HG03108 (cell line): ENCODE measurements at regions not wholly inside any gene's neighbourhood (a gene's known extent, or its start where the extent isn't known, plus 50 kb on each side); places are given as distances from the start of the nearest gene placed in this dataset.
"Not testable (repeated sequence)": the region's sequence is repeated elsewhere in the genome, so short reads cannot be mapped to it uniquely, and the experiment has no call there.

ENCODE experiments used
- ATAC-seq: cut with Tn5 transposase; IDR thresholded peaks from one replicate; pipeline ENCODE4 v1.9.1; 2021; ENCODE audit warnings: moderate library complexity; ENCODE audit not compliant: unreplicated experiment

DNA sequence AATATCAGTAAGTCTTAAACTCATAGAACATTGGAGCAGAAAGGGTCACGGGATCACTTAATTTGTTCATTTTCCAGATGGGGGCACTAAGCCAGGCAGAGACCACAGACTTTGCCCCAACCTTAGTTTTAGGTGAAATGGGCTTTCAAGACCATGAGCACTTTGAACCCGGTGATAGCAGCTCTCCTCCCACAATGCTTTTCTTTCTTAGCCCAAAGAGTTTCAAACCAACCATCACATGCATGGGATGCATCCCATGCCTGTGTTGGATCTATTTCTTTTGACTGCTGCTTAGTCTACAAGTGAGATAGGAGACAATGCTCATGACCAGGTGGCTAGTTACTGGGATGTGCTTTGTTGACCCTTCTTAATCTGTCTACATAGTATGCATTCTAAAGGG is 240.6 kb downstream of the NUF2 start:
- ATAC-seq, result no peak

DNA sequence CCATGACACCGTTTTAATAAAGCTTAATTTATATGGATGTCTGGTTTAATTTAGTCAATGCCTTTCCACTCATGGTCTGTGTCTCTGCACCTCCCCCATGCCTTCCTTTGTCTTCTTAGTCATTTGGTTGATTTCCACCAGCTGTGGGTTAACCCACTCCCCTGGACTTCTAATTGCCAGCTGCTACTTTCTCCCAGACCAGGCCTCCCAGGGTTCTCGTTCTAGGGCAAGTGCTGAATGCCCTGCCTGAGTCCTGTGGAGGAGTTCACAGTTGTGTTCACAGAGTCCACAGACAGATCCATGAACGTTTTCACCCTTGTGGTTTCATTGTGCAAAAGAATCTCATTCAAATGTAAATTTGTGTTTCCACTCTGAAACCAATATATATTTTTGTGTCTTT is 243.4 kb downstream of the NUF2 start:
- ATAC-seq, result no peak

- no peak for ATAC-seq
Measured at GRCh38 chr1:163570071-163570470, 248.3 kb downstream of the NUF2 start.

DNA sequence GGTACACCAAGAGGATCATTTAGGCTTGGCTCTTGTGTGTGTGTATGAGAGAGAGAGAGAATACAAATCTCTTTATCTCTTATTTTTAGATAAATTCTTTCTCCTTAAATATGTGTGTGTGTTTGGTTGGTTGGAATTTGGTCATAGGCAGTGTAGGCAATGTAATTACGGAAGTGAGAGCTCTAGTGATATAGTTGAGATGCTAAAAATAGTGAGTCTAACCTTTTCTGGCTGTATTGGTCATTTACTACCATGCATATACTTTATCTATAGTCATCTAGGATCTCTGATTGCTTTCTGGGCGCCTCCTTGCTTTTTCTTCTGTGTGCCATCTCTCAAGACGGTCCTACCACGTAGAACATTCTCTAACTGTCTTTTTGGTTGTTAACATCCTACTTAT is 250.2 kb downstream of the NUF2 start:
- ATAC-seq, result no peak

DNA sequence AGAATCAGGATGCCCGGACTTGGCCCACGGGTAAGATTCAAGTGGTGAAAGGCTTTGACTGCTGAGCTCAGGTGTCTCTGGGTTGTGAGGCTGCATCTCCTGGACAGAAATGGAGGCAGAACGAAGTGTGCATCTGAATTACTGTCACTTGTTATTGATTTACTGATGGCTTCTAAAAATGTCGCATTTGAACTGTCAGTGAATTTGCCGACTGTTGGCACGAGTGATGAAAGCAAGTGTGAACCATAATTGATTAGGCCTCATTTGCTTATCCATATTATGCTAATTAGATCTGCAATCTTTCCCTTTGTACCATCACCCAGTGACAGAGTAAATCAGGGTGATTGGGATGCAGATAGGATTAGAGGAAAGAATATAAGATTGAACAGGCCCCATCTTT is 252.4 kb downstream of the NUF2 start:
- no peak for ATAC-seq

DNA sequence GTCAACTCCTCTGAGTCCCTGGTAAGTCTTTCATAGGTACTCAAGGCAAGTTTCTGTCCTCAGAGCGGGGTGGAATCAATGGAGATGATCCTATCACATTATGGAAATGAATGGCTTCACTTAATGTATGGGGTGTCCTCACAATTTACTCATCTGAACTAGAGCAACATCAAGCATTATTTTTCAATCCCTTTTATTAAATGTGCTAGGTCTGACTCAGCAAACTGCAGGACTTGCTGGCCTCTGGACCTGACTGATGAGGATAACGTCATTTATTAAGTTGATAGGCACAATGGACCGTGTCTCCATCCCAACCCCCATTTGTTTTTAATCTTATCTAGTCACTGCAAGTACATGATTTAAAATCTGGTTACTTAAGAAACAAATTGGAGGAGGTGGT is 259.2 kb downstream of the NUF2 start:
- ATAC-seq, result no peak

DNA sequence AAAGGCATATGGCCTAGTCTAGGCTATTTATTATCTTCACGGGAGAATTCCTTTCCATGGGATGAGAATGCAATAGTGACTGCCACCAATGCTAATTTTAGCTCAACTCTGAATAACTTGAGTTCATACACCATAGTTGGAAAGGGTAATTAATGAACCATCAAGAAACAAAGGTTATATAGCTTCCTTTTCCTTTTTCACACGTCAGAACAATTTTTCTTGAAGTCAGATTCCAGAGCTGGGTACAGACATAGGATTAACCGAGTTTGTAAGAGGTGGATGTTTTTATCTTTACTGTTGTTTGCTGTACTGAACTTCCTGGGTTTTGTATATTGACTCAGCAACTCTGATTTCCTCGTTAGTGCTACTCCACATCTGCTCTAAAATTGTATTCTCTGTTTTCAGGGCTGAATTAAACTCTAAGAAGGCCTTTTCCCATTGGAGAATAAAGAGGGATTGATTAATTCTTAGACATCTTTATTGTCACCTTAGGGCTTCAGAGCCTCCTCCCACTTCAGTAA is 262.0 kb downstream of the NUF2 start:
- no peak for ATAC-seq

DNA sequence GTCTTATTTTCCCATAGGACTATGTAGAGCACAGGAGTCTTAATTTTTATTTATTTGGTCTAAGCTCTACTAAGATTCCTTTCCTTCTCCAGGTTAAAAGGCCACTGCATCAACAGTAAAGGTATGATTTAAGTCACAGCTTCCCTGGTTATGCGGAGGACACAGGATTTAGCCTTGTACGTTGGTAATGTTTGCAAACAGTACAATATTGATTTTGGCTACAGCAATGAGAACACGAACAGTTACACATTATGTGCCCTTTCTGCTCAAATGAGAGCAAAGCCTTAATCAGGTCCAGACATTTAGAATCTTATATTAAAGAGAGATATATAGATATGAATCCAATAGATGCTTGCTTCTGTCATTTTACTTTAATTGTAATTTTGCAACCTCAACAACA is 264.0 kb downstream of the NUF2 start:
- no peak for ATAC-seq

DNA sequence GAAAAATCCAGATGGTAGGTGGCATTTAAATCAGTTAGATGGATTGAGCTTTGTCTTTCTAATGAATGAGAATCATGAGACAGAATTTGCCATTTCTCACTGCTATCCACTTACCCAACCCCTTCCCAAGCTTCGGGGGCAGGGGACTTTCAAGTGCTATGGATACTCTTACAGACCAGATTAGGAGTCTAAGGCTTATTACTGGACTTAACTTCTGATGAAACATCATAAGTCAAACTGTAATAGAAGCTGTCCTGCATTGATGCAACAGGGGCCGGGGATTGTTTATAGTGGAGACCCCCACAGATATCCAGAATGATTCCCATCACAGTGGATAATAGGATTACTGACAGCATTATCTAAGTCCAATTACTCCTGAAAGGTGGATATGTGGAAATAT is 267.0 kb downstream of the NUF2 start:
- ATAC-seq, result no peak

DNA sequence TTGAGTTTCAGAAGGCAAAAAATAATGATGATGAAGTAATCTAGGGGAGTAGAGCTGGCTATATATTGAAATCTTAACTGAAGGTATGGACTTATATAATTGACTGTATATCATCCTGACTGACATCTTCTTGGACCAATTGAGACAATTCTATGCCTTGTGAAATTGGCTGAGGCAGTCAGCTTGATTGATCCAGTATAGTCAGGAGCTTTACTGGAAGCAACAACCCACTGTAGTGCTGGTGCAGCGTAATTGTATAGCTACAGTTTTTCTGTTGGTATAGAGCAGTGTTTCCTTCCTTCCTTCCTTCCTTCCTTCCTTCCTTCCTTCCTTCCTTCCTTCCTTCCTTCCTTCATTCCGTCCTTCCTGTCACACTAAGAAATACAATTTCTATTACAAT is 268.0 kb downstream of the NUF2 start:
- no peak for ATAC-seq

DNA sequence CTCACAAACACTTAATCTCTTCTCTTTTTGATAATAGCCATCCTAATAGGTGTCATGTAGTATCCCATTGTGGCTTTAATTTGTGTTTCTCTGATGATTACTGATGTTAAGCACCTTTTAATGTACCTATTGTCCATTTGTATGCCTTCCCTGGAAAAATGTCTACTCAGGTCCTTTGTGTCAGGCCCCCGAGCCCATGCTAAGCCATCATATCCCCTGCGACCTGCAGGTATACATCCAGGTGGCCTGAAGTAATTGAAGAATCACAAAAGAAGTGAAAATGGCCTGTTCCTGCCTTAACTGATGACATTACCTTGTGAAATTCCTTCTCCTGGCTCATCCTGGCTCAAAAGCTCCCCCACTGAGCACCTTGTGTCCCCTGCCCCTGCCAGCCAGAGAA is 269.4 kb downstream of the NUF2 start:
- ATAC-seq, result not testable (repeated sequence)

DNA sequence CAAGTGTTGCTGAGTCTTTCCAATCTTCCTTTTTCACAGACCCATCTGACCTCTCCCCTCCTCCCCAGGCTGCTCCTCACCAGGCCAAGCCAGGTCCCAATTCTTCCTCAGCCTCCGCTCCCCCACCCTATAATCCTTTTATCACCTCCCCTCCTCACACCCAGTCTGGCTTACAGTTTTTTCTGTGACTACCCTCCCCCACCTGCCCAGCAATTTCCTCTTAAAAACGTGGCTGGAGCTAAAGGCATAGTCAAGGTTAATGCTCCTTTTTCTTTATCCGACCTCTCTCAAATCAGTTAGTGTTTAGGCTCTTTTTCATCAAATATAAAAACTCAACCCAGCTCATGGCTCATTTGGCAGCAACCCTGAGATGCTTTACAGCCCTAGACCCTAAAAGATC is 270.9 kb downstream of the NUF2 start:
- not testable (repeated sequence) for ATAC-seq

DNA sequence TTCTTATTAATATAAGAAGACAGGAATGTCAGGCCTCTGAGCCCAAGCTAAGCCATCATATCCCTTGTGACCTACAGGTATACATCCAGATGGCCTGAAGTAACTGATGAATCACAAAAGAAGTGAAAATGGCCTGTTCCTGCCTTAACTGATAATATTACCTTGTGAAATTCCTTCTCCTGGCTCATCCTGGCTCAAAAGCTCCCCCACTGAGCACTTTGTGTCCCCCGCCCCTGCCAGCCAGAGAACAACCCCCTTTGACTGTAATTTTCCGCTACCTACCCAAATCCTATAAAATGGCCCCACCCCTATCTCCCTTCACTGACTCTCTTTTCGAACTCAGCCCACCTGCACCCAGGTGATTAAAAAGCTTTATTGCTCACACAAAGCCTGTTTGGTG is 274.4 kb downstream of the NUF2 start:
- not testable (repeated sequence) for ATAC-seq

- ATAC-seq, result no peak
Measured at GRCh38 chr1:163596541-163597258, 274.9 kb downstream of the NUF2 start.

DNA sequence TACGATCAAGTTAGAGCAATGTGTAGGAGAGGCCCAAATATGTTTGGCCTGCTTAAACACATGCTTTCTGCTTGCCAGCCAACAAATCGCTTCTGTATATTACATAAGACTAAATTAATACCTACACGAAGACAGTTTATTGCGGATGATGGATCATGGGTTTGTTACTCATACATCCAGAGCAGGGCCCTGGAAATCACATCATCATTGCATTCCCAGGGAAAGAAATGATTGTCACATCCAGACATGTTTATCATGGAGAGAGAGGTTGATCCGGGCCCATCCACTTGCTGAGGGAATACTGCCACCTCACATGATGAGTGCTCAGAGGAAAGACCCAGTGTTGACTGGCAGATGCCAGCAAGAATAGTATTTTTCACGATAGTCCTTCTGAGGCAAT is 282.6 kb downstream of the NUF2 start:
- no peak for ATAC-seq

- ATAC-seq, result no peak
Measured at GRCh38 chr1:163604896-163605295, 283.1 kb downstream of the NUF2 start.

DNA sequence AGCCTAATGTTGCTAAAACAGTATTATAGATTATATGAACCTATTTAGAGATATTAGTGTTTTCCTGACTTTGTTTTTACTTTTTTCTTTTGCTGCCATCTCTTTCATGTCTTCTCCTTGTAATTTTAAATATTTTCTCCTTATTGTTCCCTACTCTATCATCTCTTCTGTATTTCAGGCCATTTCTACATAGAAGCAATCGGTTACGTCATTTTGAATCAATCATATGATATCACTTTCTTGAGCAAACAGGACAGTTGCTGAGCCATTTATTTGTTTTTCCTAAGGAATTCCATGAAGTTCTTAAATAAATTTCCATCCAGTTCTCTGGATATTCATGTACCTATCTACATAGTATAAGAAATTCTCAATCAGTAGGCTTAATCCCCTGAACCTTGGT is 287.2 kb downstream of the NUF2 start:
- ATAC-seq, result no peak

DNA sequence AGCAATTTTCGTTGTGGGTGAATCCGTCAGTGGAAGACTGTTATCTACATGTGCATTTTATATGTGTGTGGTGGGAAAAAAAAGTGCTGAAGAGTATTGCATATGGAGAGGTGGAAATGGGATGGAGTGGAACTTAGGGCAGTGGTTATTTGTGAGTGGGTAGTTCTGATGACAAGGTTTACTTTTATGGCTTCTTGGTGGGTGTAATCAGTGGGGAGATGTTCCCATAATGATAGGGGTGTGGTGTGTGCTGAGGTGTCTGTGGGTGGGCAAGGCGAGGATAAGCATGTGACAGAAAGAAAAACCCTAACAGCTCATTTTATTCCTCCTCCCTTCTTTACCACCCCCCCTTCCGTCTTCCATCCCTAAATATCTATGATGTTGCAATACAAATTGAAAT is 288.1 kb downstream of the NUF2 start:
- no peak for ATAC-seq

GRCh38 chr1:163610486-163610885 is 288.7 kb downstream of the NUF2 start:
- no peak for ATAC-seq

GRCh38 chr1:163614361-163614760 is 292.6 kb downstream of the NUF2 start:
- no peak for ATAC-seq

GRCh38 chr1:163628034-163628773 is 306.4 kb downstream of the NUF2 start:
- ATAC-seq, result no peak

DNA sequence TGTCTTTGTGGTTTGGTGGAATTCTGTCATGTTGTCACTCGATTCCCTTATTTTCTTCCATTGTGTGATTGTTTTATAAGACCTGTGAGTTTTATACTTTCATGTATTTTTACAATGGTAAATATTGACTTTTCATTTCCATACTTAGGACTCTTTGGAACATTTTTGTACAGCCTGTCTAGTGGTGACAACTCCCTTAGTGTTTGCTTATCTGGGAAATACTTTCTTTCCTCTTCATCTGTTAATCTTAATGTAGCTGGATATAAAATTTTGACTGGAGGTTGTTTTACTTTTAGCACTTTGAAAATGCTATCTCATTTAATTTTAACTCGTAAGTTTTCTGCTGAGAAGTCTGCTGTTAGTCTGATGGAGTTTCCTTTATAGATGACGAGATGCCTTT is 310.5 kb downstream of the NUF2 start:
- ATAC-seq, result no peak
